ENCODE measurements at regions not wholly inside any gene's neighbourhood (a gene's known extent, or its start where the extent isn't known, plus 50 kb on each side); places are given as distances from the start of the nearest gene placed in this dataset.
A peak's percentile ranks its signal among the peaks of the same experiment; 100 is the strongest.

DNA sequence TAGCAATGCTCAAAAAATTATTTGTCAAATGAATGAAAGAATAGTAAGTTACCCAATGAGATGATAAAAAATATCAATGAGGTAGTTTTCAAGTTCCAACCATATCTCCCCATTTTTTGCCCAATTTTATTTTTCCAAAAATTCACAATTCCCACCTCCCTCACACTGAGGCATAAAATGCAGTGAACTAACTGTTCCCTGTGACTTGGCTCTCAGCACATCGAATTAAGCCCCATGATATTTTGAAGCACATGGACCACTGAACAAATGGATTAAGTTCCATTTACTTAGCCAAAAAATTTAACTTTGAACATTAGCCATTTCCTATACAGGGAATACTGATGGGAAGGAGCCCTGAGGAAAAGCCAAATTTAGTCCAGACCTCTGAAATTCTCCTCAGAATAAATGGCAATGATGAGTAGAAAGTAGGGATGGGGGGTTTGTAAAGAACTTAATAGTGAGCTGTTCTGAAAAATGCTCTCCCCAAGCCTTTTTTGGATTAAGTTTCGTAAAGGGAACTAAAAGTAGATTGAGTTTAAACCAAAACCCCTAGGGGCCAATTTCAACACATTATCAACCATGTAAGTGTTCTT, 166.3 kb upstream of the GRM3 start:
- intact Hi-C loops (cut with DNase I; ENCODE audit: low total_unique reads), result no loop called here
- no peaks in the 10 kb centered on the region for H3K36me3 ChIP-seq

DNA sequence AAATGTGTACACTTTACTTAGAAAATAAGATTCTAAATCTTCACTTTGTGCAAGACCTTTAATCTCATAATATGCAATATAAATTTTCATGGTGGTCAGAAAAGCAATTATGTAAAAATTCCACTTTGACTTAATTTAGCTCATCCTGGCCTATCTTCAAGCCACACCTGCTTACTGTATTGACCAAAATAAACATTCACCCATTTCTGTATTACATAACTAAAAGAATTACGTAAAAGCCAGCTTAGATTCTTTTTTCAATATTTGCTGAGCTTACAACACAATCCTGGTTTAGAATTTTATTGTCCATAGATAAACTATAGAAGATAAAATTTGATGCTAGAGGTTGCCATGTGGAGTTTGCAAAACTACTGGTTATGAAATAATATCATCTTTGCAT, 172.9 kb upstream of the GRM3 start:
- WGBS, 5 donors, result 57 to 89% (median 74%) methylated on average over 1 of the region's 1 CpG
- no peak overlapping the region for H3K27ac ChIP-seq
- no peak overlapping the region for H3K4me3 ChIP-seq
- no peaks in the 10 kb centered on the region for H3K9me3 ChIP-seq
- no peaks in the 10 kb centered on the region for H3K36me3 ChIP-seq
- intact Hi-C loops (cut with DNase I; ENCODE audit: low total_unique reads), result no loop called here
- DNase-seq, result no peak
- TF ChIP-seq POLR2AphosphoS5 (IDR thresholded peaks at IDR 0.05), result no peak
- TF ChIP-seq, protein P1, sequence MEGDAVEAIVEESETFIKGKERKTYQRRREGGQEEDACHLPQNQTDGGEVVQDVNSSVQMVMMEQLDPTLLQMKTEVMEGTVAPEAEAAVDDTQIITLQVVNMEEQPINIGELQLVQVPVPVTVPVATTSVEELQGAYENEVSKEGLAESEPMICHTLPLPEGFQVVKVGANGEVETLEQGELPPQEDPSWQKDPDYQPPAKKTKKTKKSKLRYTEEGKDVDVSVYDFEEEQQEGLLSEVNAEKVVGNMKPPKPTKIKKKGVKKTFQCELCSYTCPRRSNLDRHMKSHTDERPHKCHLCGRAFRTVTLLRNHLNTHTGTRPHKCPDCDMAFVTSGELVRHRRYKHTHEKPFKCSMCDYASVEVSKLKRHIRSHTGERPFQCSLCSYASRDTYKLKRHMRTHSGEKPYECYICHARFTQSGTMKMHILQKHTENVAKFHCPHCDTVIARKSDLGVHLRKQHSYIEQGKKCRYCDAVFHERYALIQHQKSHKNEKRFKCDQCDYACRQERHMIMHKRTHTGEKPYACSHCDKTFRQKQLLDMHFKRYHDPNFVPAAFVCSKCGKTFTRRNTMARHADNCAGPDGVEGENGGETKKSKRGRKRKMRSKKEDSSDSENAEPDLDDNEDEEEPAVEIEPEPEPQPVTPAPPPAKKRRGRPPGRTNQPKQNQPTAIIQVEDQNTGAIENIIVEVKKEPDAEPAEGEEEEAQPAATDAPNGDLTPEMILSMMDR (IDR thresholded peaks at IDR 0.05 in 8 of 11, conservative IDR thresholded peaks at IDR 0.05 in 3 of 11), result no peak
- no peak for TF ChIP-seq POLR2A (IDR thresholded peaks at IDR 0.05)
- no peaks in the 10 kb centered on the region for H3K4me1 ChIP-seq
- no peaks in the 10 kb centered on the region for H3K27me3 ChIP-seq (replicated peaks in 1 of 7)

More for the DNA sequence above, 166.3 kb upstream of the GRM3 start:
- no peak for DNase-seq
- no peaks in the 10 kb centered on the region for H3K27me3 ChIP-seq (replicated peaks in 1 of 7)
- H3K27ac ChIP-seq, result no peak overlapping the region
- H3K9me3 ChIP-seq, result no peaks in the 10 kb centered on the region
- WGBS, 5 donors, result 40 to 66% (median 56%) methylated on average over 2 of the region's 2 CpGs
- no peaks in the 10 kb centered on the region for H3K4me1 ChIP-seq
- no peak overlapping the region for H3K4me3 ChIP-seq
- TF ChIP-seq POLR2A (IDR thresholded peaks at IDR 0.05) (no peak), POLR2AphosphoS5 (IDR thresholded peaks at IDR 0.05) (no peak)
- TF ChIP-seq, protein P1 (IDR thresholded peaks at IDR 0.05 in 8 of 11, conservative IDR thresholded peaks at IDR 0.05 in 3 of 11), result no peak

DNA sequence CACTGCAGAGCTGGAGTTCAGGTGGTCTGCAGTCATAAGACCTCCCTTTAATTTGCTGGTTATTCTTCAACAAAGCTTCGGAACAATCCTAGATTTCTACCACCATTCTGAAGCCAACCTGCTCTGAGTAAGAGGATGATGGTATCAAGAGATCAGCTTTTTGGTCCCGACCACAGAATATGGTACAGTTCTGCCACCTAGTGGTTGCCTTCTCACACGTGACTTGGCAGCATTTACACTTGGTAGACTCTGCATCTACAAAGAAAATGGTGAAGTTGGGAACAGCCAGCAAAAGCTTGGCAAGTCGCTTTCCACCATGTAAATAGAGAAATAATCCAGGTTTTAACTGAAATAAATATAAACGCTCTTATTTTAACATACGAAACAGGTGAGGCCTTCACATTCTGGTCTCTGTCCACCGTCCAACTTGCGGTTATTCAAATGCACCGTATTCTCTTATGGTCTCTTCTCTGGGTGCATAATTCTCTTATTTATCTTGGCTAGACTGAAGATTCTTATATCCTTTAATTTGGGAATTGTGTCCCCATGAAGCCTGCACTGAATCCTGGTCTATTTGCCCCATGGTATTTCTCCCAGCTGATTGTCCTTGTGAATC, 173.9 kb upstream of the GRM3 start:
- no peak for DNase-seq
- Histone ChIP-seq H3K4me1 (no peaks in the 10 kb centered on the region), H3K27ac (no peak overlapping the region), H3K9me3 (no peaks in the 10 kb centered on the region), H3K27me3 (replicated peaks in 1 of 7) (no peaks in the 10 kb centered on the region), H3K36me3 (no peaks in the 10 kb centered on the region), H3K4me3 (no peak overlapping the region)
- WGBS, 5 donors, result 44 to 49% (median 46%) methylated on average over 9 of the region's 9 CpGs
- TF ChIP-seq POLR2AphosphoS5 (IDR thresholded peaks at IDR 0.05) (no peak), POLR2A (IDR thresholded peaks at IDR 0.05) (no peak)
- TF ChIP-seq, protein P1 (IDR thresholded peaks at IDR 0.05 in 8 of 11, conservative IDR thresholded peaks at IDR 0.05 in 3 of 11), result peak in 9 of 11 experiments; percentile 15 to 67 (median 51)
- intact Hi-C loops (cut with DNase I; ENCODE audit: low total_unique reads), result loop anchor here (10.0 kb wide), 1 partner anchor 575 kb away; no protein-coding TSS in a partner anchor

DNA sequence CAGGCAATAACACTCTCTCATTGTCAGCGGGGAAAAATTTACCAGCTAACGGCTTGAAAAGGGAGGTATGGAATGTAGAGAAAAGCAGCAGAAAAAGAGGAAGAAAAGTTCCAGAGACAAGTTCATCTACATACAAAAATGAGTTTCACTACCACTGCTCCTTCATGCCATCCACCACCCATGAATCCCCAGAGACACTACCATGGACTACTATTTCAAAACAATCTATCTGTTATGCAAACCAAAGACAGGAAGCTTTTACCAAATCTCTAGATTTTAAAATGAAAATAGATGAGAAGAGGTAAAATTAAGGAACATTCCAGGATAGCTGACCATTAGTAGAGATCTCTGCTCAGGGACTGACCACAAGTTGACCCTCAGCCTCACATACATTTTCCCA, 189.0 kb upstream of the GRM3 start:
- Histone ChIP-seq H3K9me3 (no peaks in the 10 kb centered on the region), H3K27ac (no peak overlapping the region), H3K36me3 (no peaks in the 10 kb centered on the region), H3K4me3 (no peak overlapping the region), H3K27me3 (replicated peaks in 1 of 7) (no peaks in the 10 kb centered on the region), H3K4me1 (no peaks in the 10 kb centered on the region)
- intact Hi-C loops (cut with DNase I; ENCODE audit: low total_unique reads), result no loop called here
- WGBS, 5 donors, result 80 to 92% (median 88%) methylated on average over 2 of the region's 2 CpGs
- no peak for TF ChIP-seq POLR2AphosphoS5 (IDR thresholded peaks at IDR 0.05)
- TF ChIP-seq POLR2A (IDR thresholded peaks at IDR 0.05), result no peak
- TF ChIP-seq, protein P1 (IDR thresholded peaks at IDR 0.05 in 8 of 11, conservative IDR thresholded peaks at IDR 0.05 in 3 of 11), result no peak
- no peak for DNase-seq

Measured in spleen (tissue), 11 donors.